Fibroblast of pulmonary artery (primary cell): ENCODE measurements at regions not wholly inside any gene's neighbourhood (a gene's known extent, or its start where the extent isn't known, plus 50 kb on each side); places are given as distances from the start of the nearest gene placed in this dataset.
A peak's percentile ranks its signal among the peaks of the same experiment; 100 is the strongest.

ENCODE experiments used
- DNase-seq: peaks from one replicate; pipeline ENCODE4 v3.0.0-alpha.2; 2010; ENCODE audit warnings: low read depth
- H3K4me3 ChIP-seq: replicated peaks from 2 replicates; pipeline ENCODE4 v1.5.1; 2011; ENCODE audit warnings: low read depth, mild to moderate bottlenecking, control low read depth, low read length, moderate library complexity
- CTCF ChIP-seq: IDR thresholded peaks from 2 replicates; pipeline ENCODE4 v1.5.1; 2011; ENCODE audit warnings: mild to moderate bottlenecking, control low read depth, low read length, inconsistent platforms; ENCODE audit errors: missing control alignments

- peak overlapping the region; percentile 20 for H3K4me3 ChIP-seq
- TF ChIP-seq CTCF, result peak; percentile 65
- peak; percentile 85 for DNase-seq
These were observed 113.2 kb upstream of the DGKB start for GRCh38 chr7:15015545-15016314.

GRCh38 chr7:15012135-15012534 lies 109.6 kb upstream of the DGKB start:
- DNase-seq, result no peak
- no peak for TF ChIP-seq CTCF
- no peak overlapping the region for H3K4me3 ChIP-seq

- no peak for DNase-seq
- no peak overlapping the region for H3K4me3 ChIP-seq
- TF ChIP-seq CTCF, result no peak
These were observed 108.7 kb upstream of the DGKB start for GRCh38 chr7:15011289-15011688.

GRCh38 chr7:15007507-15007906 lies 105.0 kb upstream of the DGKB start:
- H3K4me3 ChIP-seq, result no peak overlapping the region
- peak; percentile 47 for TF ChIP-seq CTCF
- peak; percentile 10 for DNase-seq

GRCh38 chr7:15005672-15006071 lies 103.1 kb upstream of the DGKB start:
- DNase-seq, result no peak
- no peak for TF ChIP-seq CTCF
- no peak overlapping the region for H3K4me3 ChIP-seq

GRCh38 chr7:15000157-15000556 lies 97.6 kb upstream of the DGKB start:
- no peak for DNase-seq
- H3K4me3 ChIP-seq, result no peak overlapping the region
- TF ChIP-seq CTCF, result no peak

- no peak for DNase-seq
- TF ChIP-seq CTCF, result no peak
- no peak overlapping the region for H3K4me3 ChIP-seq
These were observed 96.8 kb upstream of the DGKB start for GRCh38 chr7:14999331-14999730.
